ENCODE measurements at regions not wholly inside any gene's neighbourhood (a gene's known extent, or its start where the extent isn't known, plus 50 kb on each side); places are given as distances from the start of the nearest gene placed in this dataset.
A peak's percentile ranks its signal among the peaks of the same experiment; 100 is the strongest.
"Not testable (repeated sequence)": the region's sequence is repeated elsewhere in the genome, so short reads cannot be mapped to it uniquely, and the experiment has no call there.

DNA sequence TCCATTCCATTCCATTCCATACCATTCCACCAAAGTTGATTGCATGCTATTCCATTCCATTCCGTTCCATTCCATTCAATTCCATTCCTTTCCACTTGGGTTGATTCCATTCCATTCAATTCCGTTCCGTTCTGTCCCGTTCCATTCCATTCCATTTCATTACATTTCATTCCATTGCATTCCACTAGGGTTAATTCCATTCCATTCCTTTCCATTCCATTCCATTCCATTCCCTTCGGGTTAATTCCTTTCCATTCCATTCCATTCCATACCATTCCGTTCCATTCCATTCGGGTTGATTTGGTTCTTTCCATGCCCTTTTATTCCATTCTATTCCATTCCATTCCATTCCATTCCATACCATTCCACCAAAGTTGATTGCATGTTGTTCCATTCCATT lies 131.9 kb downstream of the CWH43 start:
- DNase-seq (ENCODE audit: low spot score) = not testable (repeated sequence)

DNA sequence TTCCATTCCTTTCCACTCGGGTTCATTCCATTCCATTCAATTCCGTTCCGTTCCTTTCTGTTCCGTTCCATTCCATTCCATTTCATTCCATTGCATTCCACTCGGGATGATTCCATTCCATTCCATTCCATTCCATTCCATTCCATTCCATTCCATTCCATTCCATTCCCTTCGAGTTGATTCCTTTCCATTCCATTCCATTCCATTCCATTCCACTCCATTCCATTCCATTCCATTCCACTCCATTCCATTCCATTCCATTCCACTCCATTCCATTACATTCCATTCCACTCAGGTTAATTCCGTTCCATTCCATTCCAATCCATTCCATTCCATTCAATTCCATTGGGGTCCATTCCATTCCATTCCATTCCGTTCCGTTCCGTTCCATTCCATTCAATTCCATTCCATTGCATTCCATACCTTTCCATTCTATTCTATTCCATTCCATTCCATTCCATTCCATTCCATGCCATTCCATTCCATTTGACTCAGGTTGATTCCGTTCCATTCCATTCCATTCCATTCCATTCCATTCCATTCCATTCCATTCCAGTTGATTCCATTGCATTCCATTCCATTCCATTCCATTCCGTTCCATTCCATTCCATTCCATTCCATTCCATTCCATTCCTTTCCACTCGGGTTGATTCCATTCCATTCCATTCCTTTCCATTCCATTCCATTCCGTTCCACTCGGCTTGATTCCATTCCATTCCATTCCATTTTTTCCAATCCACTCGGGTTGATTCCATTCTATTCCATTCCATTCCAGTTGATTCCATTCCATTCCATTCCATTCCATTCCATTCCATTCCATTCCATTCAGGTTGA lies 132.5 kb downstream of the CWH43 start:
- not testable (repeated sequence) for DNase-seq (ENCODE audit: low spot score)

- not testable (repeated sequence) for DNase-seq (ENCODE audit: low spot score)
These were observed 133.3 kb downstream of the CWH43 start for GRCh38 chr4:49119345-49119744.

- DNase-seq (ENCODE audit: low spot score) = not testable (repeated sequence)
These were observed 134.1 kb downstream of the CWH43 start for GRCh38 chr4:49120042-49120779.

- DNase-seq (ENCODE audit: low spot score) = peak; percentile 54
These were observed 134.7 kb downstream of the CWH43 start for GRCh38 chr4:49120804-49121203.

DNA sequence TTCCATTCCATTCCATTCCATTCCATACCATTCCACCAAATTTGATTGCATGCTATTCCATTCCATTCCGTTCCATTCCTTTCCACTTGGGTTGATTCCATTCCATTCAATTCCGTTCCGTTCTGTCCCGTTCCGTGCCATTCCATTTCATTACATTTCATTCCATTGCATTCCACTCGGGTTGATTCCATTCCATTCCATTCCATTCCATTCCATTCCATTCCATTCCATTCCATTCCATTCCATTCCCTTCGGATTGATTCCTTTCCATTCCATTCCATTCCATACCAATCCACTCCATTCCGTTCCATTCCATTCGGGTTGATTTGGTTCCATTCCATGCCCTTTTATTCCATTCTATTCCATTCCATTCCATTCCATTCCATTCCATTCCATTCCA lies 140.4 kb downstream of the CWH43 start:
- DNase-seq (ENCODE audit: low spot score) = not testable (repeated sequence)

GRCh38 chr4:49126858-49127257 lies 140.8 kb downstream of the CWH43 start:
- DNase-seq (ENCODE audit: low spot score) = not testable (repeated sequence)

DNA sequence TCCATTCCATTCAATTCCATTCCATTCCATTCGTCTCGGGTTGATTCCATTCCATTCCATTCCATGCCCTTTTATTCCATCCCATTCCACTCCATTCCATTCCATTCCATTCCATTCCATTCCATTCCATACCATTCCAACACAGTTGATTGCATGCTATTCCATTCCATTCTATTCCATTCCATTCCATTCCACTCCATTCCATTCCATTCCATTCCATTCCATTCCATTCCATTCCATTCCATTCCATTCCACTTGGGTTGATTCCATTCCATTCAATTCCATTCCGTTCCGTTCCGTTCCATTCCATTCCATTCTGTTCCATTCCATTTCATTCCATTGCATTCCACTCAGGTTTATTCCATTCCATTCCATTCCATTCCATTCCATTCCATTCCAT lies 143.3 kb downstream of the CWH43 start:
- not testable (repeated sequence) for DNase-seq (ENCODE audit: low spot score)

GRCh38 chr4:49129870-49130269 lies 143.8 kb downstream of the CWH43 start:
- DNase-seq (ENCODE audit: low spot score) = not testable (repeated sequence)

- not testable (repeated sequence) for DNase-seq (ENCODE audit: low spot score)
These were observed 144.6 kb downstream of the CWH43 start for GRCh38 chr4:49130724-49131123.

DNA sequence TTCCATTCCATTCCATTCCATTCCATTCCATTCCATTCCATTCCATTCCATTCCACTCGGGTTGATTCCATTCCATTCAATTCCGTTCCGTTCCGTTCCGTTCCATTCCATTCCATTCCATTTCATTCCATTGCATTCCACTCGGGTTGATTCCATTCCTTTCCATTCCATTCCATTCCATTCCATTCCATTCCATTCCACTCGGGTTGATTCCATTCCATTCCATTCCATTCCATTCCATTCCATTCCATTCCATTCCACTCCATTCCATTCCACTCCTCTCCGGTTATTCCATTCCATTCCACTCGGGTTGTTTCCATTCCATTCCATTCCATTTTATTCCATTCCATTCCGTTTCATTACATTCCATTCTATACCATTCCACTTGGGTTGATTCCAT lies 151.0 kb downstream of the CWH43 start:
- DNase-seq (ENCODE audit: low spot score) = not testable (repeated sequence)

- DNase-seq (ENCODE audit: low spot score) = not testable (repeated sequence)
These were observed 151.9 kb downstream of the CWH43 start for GRCh38 chr4:49137961-49138360.

DNA sequence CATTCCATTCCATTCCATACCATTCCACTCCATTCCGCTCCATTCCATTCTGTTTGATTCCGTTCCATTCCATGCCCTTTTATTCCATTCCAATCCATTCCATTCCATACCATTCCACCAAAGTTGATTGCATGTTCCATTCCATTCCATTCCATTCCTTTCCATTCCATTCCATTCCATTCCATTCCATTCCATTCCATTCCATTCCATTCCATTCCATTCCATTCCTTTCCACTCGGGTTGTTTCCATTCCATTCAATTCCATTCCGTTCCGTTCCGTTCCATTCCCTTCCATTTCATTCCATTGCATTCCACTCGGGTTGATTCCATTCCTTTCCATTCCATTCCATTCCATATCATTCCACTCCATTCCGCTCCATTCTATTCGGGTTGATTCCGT lies 152.7 kb downstream of the CWH43 start:
- not testable (repeated sequence) for DNase-seq (ENCODE audit: low spot score)

DNA sequence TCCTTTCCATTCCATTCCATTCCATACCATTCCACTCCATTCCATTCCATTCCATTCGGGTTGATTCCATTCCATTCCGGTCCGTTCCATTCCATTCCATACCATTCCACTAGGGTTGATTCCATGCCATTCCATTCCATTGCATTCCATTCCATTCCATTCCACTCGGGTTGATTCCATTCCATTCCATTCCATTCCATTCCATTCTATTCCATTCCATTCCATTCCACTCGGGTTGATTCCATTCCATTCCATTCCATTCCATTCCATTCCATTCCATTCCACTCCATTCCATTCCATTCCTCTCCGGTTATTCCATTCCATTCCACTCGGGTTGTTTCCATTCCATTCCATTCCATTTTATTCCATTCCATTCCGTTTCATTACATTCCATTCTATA lies 153.4 kb downstream of the CWH43 start:
- DNase-seq (ENCODE audit: low spot score) = not testable (repeated sequence)

DNA sequence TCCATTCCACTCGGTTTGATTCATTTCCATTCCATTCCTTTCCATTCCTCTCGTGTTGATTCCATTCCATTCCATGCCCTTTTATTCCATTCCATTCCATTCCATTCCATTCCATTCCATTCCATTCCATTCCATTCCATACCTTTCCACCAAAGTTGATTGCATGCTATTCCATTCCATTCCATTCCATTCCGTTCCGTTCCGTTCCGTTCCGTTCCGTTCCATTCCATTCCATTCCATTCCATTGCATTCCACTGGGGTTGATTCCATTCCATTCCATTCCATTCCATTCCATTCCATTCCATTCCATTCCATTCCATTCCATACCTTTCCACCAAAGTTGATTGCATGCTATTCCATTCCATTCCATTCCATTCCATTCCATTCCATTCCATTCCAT lies 154.3 kb downstream of the CWH43 start:
- DNase-seq (ENCODE audit: low spot score) = not testable (repeated sequence)

DNA sequence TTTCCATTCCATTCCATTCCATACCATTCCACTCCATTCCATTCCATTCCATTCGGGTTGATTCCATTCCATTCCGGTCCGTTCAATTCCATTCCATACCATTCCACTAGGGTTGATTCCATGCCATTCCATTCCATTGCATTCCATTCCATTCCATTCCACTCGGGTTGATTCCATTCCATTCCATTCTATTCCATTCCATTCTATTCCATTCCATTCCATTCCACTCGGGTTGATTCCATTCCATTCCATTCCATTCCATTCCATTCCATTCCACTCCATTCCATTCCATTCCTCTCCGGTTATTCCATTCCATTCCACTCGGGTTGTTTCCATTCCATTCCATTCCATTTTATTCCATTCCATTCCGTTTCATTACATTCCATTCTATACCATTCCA lies 155.9 kb downstream of the CWH43 start:
- DNase-seq (ENCODE audit: low spot score) = not testable (repeated sequence)

DNA sequence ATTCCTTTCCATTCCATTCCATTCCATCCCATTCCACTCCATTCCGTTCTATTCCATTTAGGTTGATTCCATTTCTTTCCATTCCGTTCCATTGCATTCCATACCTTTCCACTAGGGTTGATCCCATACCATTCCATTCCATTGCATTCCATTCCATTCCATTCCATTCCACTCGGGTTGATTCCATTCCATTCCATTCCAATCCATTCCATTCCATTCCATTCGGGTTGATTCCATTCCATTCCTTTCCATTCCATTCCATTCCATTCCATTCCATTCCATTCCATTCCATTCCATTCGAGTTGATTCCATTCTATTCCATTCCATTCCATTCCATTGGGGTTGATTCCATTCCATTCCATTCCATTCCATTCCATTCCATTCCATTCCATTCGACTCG lies 161.1 kb downstream of the CWH43 start:
- DNase-seq (ENCODE audit: low spot score) = not testable (repeated sequence)

- not testable (repeated sequence) for DNase-seq (ENCODE audit: low spot score)
These were observed 161.5 kb downstream of the CWH43 start for GRCh38 chr4:49147596-49147995.

DNA sequence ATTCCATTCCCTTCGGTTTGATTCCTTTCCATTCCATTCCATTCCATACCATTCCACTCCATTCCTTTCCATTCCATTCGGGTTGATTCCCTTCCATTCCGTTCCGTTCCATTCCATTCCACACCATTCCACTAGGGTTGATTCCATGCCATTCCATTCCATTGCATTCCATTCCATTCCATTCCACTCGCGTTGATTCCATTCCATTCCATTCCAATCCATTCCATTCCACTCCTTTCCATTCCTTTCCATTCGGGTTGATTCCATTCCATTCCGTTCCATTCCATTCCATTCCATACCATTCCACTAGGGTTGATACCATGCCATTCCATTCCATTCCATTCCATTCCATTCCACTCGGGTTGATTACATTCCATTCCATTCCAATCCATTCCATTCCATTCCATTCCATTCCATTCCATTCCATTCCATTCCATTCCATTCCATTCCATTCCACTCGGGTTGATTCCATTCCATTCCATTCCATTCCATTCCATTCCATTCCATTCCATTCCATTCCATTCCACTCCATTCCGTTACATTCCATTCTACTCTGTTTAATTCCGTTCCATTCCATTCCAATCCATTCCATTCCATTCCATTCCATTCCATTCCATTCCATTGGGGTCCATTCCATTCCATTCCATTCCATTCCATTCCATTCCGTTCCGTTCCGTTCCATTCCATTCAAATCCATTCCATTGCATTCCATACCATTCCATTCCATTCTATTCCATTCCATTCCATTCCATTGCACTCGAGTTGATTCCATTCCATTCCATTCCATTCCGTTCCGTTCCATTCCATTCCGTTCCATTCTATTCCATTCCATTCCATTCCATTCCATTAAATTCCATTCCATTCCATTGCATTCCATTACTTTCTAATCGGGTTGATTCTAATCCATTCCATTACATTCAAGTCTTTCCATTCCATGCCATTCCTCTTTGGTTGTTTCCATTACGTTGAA lies 163.2 kb downstream of the CWH43 start:
- DNase-seq (ENCODE audit: low spot score) = peak; percentile 47

DNA sequence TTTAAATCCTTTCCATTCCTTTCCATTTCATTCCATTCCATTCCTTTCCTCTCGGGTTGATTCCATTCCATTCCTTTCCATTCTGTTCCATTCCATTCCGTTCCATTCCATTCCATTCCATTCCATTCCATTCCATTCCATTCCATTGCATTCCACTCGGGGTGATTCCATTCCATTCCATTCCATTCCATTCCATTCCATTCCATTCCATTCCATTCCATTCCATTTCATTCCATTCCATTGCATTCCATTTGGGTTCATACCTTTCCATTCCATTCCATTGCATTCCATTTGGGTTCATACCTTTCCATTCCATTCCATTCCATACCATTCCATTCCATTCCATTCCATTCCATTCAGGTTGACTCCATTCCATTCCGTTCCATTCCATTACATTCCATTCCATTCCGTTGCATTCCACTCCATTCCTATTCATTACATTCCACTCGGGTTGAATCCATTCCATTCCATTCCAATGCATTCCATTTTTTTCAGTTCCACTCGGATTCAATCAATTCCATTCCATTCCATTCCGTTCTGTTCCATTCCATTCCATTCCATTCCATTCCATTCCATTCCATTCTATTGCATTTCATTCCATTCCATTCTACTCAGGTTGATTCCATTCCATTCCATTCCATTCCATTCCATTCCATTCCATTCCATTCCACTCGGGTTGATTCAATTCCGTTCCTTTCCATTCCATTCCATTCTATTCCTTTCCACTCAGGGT lies 164.4 kb downstream of the CWH43 start:
- DNase-seq (ENCODE audit: low spot score) = peak; percentile 1

DNA sequence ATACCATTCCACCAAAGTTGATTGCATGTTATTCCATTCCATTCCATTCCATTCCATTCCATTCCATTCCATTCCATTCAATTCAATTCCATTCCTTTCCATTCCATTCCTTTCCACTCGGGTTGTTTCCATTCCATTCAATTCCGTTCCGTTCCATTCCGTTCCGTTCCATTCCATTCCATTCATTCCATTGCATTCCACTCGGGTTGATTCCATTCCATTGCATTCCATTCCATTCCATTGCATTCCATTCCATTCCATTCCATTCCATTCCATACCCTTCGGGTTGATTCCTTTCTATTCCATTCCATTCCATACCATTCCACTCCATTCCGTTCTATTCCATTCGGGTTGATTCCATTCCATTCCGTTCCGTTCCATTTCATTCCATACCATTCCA lies 166.9 kb downstream of the CWH43 start:
- not testable (repeated sequence) for DNase-seq (ENCODE audit: low spot score)

All from HT-29 (cell line).